ENCODE measurements at regions not wholly inside any gene's neighbourhood (a gene's known extent, or its start where the extent isn't known, plus 50 kb on each side); places are given as distances from the start of the nearest gene placed in this dataset.

DNA sequence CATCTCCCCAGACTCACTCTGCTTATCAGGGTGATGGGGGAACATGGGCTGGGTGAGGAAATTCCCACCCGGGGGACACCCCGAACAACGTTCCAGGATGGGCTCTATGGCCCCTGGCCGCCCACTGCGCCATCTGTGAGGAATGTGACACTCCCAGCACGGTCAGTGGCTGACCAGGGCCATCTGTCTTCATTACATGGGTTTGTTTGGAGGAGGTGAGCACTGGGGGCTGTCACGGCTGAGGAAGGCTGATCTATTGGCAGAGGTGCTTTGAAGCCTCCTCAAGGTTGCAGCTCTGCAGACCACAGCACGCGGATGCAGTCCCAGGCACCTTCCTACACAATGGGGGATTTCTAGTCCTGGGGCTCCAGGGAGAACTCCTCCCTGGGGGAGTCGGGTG is 214.1 kb upstream of the FOXF1 start:
- Histone ChIP-seq H3K4me1 (ENCODE audit: control insufficient read depth, insufficient read depth, low read length) (no peaks in the 10 kb centered on the region), H3K36me3 (ENCODE audit: control insufficient read depth, insufficient read depth, low read length) (no peaks in the 10 kb centered on the region), H3K27me3 (ENCODE audit: control insufficient read depth, insufficient read depth, low read length) (peaks cover 24% of the 10 kb centered on the region), H3K9me3 (ENCODE audit: control insufficient read depth, insufficient read depth, low read length) (no peaks in the 10 kb centered on the region), H3K4me3 (ENCODE audit: low read depth, low read length) (no peak overlapping the region), H3K9ac (ENCODE audit: low read depth, low read length) (no peak overlapping the region)

DNA sequence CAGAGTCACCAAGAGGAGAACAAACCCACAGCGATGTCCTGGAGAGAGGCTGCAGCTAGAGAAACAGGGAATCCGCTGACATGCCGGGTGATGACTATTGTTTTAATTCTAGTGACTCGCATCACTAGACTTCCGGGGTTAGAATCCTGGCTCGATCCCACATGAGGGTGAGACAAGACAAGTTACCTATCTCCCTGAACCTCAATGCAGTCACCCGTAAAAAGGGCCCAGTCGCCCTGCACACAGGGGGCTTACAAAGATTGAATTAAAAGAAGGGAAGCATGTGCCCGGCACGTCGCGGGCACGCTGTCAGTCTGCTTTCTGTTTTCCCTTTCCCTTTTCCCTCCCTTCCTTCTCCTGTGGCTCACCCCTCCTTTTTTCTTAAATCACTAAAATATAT is 212.9 kb upstream of the FOXF1 start:
- no peaks in the 10 kb centered on the region for H3K4me1 ChIP-seq (ENCODE audit: control insufficient read depth, insufficient read depth, low read length)
- H3K36me3 ChIP-seq (ENCODE audit: control insufficient read depth, insufficient read depth, low read length) = no peaks in the 10 kb centered on the region
- no peak overlapping the region for H3K9ac ChIP-seq (ENCODE audit: low read depth, low read length)
- H3K9me3 ChIP-seq (ENCODE audit: control insufficient read depth, insufficient read depth, low read length) = no peaks in the 10 kb centered on the region
- no peak overlapping the region for H3K4me3 ChIP-seq (ENCODE audit: low read depth, low read length)
- peaks cover 16% of the 10 kb centered on the region for H3K27me3 ChIP-seq (ENCODE audit: control insufficient read depth, insufficient read depth, low read length)

DNA sequence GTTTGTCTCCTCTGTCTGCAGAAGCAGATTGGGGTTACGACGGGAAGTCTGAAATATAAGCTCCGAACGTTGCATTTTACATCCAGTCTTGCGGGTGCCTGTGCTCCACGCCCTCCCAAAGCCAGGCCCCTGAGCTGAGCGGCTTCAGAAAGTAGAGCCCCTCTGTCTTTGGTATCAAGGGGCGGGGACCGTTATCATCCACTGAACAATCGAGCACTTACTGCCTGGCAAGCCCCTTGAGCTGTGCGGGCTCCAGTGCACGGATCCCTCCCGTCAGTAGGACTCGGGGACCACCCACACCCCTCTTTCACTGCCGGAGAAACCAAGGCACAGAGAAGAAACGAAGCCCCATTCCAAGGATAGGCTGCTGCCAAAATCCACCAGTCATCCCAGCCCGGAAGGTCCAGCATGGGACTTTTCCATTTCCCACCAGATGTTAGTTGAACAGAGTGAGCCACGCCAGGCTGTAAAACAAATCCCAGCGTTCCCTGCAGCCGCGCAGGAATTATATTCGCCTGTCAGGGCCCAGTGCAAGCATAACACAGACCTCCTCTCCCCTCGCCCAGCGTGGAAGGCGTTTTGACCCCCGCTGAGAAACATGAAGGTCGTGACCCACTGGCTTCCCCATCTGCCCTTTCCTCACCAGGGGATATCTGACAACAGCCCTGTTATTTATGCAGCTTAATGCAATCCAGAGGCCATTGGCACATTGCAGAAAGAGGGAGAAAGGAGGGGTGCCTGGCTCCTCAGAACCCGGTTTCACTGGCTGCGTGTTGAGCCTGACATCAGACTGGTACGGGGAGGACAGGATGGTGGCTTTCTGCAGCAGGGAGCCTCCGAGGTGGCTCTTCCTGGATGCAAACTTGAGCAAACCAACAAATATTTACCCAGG is 212.2 kb upstream of the FOXF1 start:
- no peak overlapping the region for H3K4me3 ChIP-seq (ENCODE audit: low read depth, low read length)
- no peak overlapping the region for H3K9ac ChIP-seq (ENCODE audit: low read depth, low read length)
- no peaks in the 10 kb centered on the region for H3K36me3 ChIP-seq (ENCODE audit: control insufficient read depth, insufficient read depth, low read length)
- H3K9me3 ChIP-seq (ENCODE audit: control insufficient read depth, insufficient read depth, low read length) = no peaks in the 10 kb centered on the region
- peaks cover 13% of the 10 kb centered on the region for H3K27me3 ChIP-seq (ENCODE audit: control insufficient read depth, insufficient read depth, low read length)
- H3K4me1 ChIP-seq (ENCODE audit: control insufficient read depth, insufficient read depth, low read length) = no peaks in the 10 kb centered on the region

DNA sequence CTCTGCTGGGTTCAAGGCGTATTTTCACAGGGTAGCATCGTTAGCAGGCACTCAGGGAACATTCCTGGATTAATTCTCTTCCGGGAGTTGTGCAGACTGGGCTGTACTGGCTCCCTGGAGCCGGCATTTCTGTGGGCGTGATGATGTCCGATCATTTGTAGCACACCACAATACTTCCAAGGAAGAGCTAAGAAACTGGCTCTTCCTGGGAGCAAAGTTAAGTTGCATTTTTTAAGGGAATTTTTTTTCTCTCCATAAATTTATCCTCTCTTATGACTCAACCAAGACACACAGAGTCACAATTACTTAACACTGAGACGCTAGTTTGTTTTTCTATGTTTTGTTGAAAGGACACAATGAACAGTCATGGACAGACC is 211.6 kb upstream of the FOXF1 start:
- no peak overlapping the region for H3K4me3 ChIP-seq (ENCODE audit: low read depth, low read length)
- H3K36me3 ChIP-seq (ENCODE audit: control insufficient read depth, insufficient read depth, low read length) = no peaks in the 10 kb centered on the region
- no peaks in the 10 kb centered on the region for H3K9me3 ChIP-seq (ENCODE audit: control insufficient read depth, insufficient read depth, low read length)
- H3K27me3 ChIP-seq (ENCODE audit: control insufficient read depth, insufficient read depth, low read length) = peaks cover 13% of the 10 kb centered on the region
- H3K9ac ChIP-seq (ENCODE audit: low read depth, low read length) = no peak overlapping the region
- peaks cover 1% of the 10 kb centered on the region for H3K4me1 ChIP-seq (ENCODE audit: control insufficient read depth, insufficient read depth, low read length)

DNA sequence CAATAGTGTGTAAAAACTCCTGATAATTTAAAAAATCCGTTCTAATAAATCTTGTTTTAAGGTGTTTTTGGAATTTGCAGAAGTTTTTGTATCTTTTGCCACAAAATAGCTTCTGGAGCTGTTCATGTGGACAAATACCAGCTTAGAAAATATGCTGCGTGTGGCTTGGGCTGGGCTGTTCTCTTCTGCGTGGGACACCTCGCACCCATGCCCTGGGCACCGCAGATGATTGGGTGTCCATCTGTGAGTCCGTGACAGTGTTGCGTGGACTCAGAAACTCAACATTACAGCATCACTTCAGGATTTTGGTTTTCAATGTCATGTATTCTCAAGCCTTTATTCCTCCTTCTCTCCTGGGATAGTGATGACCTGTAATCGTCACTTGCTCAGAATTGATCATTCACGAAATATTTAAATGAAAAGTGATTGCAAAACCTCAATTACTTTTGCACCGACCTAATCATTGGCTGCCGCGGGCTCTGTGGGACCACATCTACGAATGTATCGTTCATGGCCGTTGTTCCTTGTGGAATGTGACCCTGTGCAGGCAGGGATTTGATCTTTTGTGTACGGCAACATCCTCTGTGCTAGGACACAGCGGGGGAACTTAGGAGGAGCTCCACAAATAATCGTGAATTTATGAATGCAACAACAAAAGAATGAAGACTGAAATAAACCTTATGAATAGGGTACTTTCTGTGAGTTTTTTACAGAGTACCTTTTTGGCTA is 210.3 kb upstream of the FOXF1 start:
- no peak overlapping the region for H3K4me3 ChIP-seq (ENCODE audit: low read depth, low read length)
- H3K27me3 ChIP-seq (ENCODE audit: control insufficient read depth, insufficient read depth, low read length) = peaks cover 13% of the 10 kb centered on the region
- H3K36me3 ChIP-seq (ENCODE audit: control insufficient read depth, insufficient read depth, low read length) = no peaks in the 10 kb centered on the region
- peaks cover 2% of the 10 kb centered on the region for H3K4me1 ChIP-seq (ENCODE audit: control insufficient read depth, insufficient read depth, low read length)
- no peak overlapping the region for H3K9ac ChIP-seq (ENCODE audit: low read depth, low read length)
- H3K9me3 ChIP-seq (ENCODE audit: control insufficient read depth, insufficient read depth, low read length) = no peaks in the 10 kb centered on the region

DNA sequence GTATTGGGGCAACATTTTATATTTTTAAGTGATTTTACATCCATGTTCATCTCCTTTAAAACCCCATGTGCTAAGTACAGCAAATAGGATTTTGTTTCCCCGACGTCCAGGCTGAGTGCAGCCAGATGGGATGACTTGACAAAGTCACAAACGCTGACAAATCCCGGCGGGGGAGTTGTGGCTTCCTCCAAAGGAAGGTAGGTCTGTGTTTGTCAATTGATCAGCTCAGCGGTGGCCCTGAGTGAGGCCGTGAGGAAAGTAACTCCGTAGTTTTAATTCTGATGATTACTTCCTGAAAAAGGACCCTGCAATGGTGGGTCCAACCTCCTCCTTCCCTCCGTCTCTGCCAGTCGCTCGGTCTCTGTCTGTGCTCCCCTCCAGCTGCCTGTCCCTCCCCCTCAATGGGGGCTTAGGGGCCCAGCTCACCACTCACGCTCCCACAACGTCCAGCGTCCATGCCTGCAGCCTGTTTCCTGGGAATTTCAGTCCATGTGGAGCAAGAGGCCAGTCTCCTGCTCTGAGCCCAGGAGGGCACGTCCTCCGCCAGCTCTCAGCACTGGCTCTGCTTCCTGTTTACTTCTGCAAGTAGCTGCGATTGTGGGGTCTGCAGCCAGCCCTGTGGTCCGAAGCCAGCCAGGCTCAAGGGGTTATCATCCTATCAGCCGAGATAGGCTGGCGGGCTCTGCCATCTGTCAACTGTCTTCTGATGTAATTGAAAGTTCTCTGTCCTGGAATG is 209.4 kb upstream of the FOXF1 start:
- H3K4me1 ChIP-seq (ENCODE audit: control insufficient read depth, insufficient read depth, low read length) = peaks cover 2% of the 10 kb centered on the region
- H3K27me3 ChIP-seq (ENCODE audit: control insufficient read depth, insufficient read depth, low read length) = peaks cover 13% of the 10 kb centered on the region
- H3K9ac ChIP-seq (ENCODE audit: low read depth, low read length) = no peak overlapping the region
- H3K9me3 ChIP-seq (ENCODE audit: control insufficient read depth, insufficient read depth, low read length) = no peaks in the 10 kb centered on the region
- no peaks in the 10 kb centered on the region for H3K36me3 ChIP-seq (ENCODE audit: control insufficient read depth, insufficient read depth, low read length)
- H3K4me3 ChIP-seq (ENCODE audit: low read depth, low read length) = no peak overlapping the region

DNA sequence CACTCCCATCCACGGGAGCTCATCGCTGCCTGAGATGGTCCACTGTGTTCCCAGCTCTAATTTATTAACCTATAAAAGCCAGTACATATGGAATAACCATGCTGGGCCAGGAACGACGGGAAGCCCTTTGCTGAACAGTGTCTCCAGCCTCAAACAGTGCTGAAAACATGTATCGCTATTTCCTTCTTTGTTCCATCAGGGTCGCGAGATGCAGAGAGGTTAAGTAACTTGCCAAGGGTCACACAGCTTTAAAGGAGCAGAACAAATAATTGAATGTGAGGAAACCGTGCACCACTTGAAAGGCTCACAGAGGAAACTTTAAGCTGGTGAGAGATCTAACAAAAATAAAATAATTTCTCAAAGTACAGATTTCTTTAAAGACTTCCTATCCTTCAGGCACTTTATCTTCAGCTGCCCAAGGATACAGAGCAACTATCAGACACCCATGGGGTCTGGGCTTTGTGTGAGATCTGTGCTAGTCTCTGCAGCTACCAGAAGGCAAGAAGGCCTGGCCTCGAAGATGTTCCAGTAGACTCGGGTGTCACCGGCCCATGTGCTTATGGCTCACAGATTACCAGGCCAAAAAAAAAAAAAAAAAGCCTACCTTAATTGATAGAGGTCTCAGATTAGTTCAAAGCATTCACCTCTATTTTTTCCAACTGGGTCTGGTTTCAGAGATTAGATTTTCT is 207.8 kb upstream of the FOXF1 start:
- H3K36me3 ChIP-seq (ENCODE audit: control insufficient read depth, insufficient read depth, low read length) = no peaks in the 10 kb centered on the region
- no peak overlapping the region for H3K4me3 ChIP-seq (ENCODE audit: low read depth, low read length)
- peaks cover 2% of the 10 kb centered on the region for H3K4me1 ChIP-seq (ENCODE audit: control insufficient read depth, insufficient read depth, low read length)
- no peak overlapping the region for H3K9ac ChIP-seq (ENCODE audit: low read depth, low read length)
- H3K9me3 ChIP-seq (ENCODE audit: control insufficient read depth, insufficient read depth, low read length) = no peaks in the 10 kb centered on the region
- H3K27me3 ChIP-seq (ENCODE audit: control insufficient read depth, insufficient read depth, low read length) = peaks cover 2% of the 10 kb centered on the region

DNA sequence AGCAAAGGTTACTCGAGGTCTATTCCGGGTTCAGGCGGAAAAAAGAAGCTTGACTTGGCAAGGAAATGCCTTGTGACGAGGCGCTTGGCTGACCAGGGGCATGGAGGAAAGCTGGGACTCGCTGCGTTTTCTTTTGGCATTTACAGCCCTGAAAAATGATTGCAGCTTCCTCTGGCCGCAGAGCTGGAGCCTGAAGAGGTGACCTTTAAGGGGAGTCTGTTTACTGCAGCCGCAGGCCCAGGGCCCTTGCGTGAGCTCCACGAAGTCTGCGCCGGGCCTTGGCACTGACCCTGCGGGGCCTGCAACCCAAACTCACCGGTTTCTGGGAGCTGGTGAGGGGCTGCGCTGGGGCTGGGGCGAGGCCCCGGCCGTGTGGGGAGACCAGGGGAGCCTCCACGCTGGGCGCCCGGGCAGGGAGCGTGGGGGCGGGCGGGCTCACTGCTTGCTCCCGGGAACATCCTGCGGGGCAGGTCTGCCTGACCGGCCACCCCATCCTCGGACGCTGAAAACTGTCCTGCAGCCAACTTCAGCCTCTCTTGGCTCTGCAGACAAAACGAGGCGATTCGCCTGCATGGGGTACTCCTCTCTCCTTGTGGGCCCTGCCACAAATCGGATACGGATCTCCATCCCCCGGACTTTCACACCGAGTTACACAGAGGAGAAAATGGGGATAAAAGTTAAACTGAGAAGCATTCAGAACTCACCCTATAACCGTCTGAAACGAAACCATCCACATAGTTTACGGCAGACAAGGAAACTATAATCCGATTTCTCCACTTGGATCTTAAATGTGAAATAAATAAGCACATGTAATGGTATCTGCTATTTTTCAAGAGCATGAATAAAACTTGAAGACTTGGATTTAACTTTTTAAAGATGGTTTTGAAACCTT is 206.3 kb upstream of the FOXF1 start:
- H3K27me3 ChIP-seq (ENCODE audit: control insufficient read depth, insufficient read depth, low read length) = no peaks in the 10 kb centered on the region

DNA sequence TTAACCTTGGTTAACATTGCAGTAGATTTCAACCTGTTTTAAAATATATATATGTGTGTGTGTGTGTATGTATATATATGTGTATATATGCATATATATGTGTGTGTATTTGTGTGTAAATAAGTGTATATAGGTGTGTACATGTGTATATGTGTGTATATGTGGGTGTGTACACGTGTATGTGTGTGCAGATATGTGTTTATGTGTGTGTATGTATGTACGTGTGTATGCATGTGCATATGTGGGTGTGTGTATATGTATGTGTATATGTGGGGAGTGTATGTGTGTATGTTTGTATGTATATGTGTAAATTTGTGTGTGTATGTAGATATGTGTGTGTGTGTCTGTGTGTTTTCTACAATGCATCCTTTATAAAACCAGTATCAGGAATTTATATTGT is 205.5 kb upstream of the FOXF1 start:
- H3K4me3 ChIP-seq (ENCODE audit: low read depth, low read length) = no peak overlapping the region
- no peak overlapping the region for H3K9ac ChIP-seq (ENCODE audit: low read depth, low read length)
- no peaks in the 10 kb centered on the region for H3K36me3 ChIP-seq (ENCODE audit: control insufficient read depth, insufficient read depth, low read length)
- no peaks in the 10 kb centered on the region for H3K27me3 ChIP-seq (ENCODE audit: control insufficient read depth, insufficient read depth, low read length)
- H3K9me3 ChIP-seq (ENCODE audit: control insufficient read depth, insufficient read depth, low read length) = no peaks in the 10 kb centered on the region
- H3K4me1 ChIP-seq (ENCODE audit: control insufficient read depth, insufficient read depth, low read length) = peaks cover 2% of the 10 kb centered on the region

More for the DNA sequence above, 206.3 kb upstream of the FOXF1 start:
- no peaks in the 10 kb centered on the region for H3K36me3 ChIP-seq (ENCODE audit: control insufficient read depth, insufficient read depth, low read length)
- H3K4me1 ChIP-seq (ENCODE audit: control insufficient read depth, insufficient read depth, low read length) = peaks cover 2% of the 10 kb centered on the region
- no peak overlapping the region for H3K9ac ChIP-seq (ENCODE audit: low read depth, low read length)
- no peaks in the 10 kb centered on the region for H3K9me3 ChIP-seq (ENCODE audit: control insufficient read depth, insufficient read depth, low read length)
- H3K4me3 ChIP-seq (ENCODE audit: low read depth, low read length) = no peak overlapping the region

DNA sequence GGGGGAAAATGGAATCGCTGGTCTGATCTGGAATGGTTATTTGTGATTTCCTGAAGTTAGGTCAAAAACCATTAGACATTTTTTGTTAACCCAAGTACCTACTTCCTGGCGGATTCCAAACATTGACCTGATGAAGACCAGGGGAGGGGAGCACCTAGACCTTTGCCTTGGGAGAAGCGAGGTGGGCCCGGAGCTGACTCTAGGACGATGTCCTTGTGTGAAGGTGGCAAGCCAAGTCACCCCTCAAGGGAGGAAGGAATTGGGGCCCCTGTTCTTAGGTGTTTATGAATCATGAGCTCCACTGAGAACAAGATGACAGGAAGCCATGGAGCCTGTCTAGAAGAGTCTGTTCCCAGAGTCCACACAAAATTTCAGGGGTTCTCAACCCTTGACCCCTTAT is 204.9 kb upstream of the FOXF1 start:
- Histone ChIP-seq H3K27me3 (ENCODE audit: control insufficient read depth, insufficient read depth, low read length) (no peaks in the 10 kb centered on the region), H3K4me3 (ENCODE audit: low read depth, low read length) (no peak overlapping the region), H3K9ac (ENCODE audit: low read depth, low read length) (no peak overlapping the region), H3K9me3 (ENCODE audit: control insufficient read depth, insufficient read depth, low read length) (no peaks in the 10 kb centered on the region), H3K36me3 (ENCODE audit: control insufficient read depth, insufficient read depth, low read length) (no peaks in the 10 kb centered on the region), H3K4me1 (ENCODE audit: control insufficient read depth, insufficient read depth, low read length) (peaks cover 2% of the 10 kb centered on the region)
